GM18870 (cell line): ENCODE measurements at regions not wholly inside any gene's neighbourhood (a gene's known extent, or its start where the extent isn't known, plus 50 kb on each side); places are given as distances from the start of the nearest gene placed in this dataset.

Experiments used
- ATAC-seq: cut with Tn5 transposase; IDR thresholded peaks from one replicate; pipeline ENCODE4 v1.9.1; 2021; ENCODE audit warnings: moderate library complexity; ENCODE audit not compliant: unreplicated experiment

GRCh38 chr4:36492590-36492989 lies 211.2 kb downstream of the DTHD1 start:
- ATAC-seq: no peak

GRCh38 chr4:36493251-36493650 lies 211.8 kb downstream of the DTHD1 start:
- ATAC-seq: no peak

- no peak for ATAC-seq
Observed at GRCh38 chr4:36494016-36494415, 212.6 kb downstream of the DTHD1 start.

- no peak for ATAC-seq
Observed at GRCh38 chr4:36494747-36495146, 213.3 kb downstream of the DTHD1 start.

GRCh38 chr4:36502350-36502749 lies 220.9 kb downstream of the DTHD1 start:
- ATAC-seq: no peak

GRCh38 chr4:36508394-36508793 lies 227.0 kb downstream of the DTHD1 start:
- no peak for ATAC-seq

- no peak for ATAC-seq
Observed at GRCh38 chr4:36509845-36510244, 228.4 kb downstream of the DTHD1 start.

GRCh38 chr4:36511785-36512184 lies 230.4 kb downstream of the DTHD1 start:
- ATAC-seq: no peak

- no peak for ATAC-seq
Observed at GRCh38 chr4:36516522-36517095, 235.2 kb downstream of the DTHD1 start.

GRCh38 chr4:36523182-36523581 lies 241.8 kb downstream of the DTHD1 start:
- ATAC-seq: no peak

- ATAC-seq: no peak
Observed at GRCh38 chr4:36532670-36533379, 251.4 kb downstream of the DTHD1 start.

- ATAC-seq: no peak
Observed at GRCh38 chr4:36533944-36534343, 252.5 kb downstream of the DTHD1 start.

- ATAC-seq: no peak
Observed at GRCh38 chr4:36547383-36547782, 266.0 kb downstream of the DTHD1 start.

- ATAC-seq: no peak
Observed at GRCh38 chr4:36549252-36549651, 267.8 kb downstream of the DTHD1 start.

- ATAC-seq: no peak
Observed at GRCh38 chr4:36549992-36550391, 268.6 kb downstream of the DTHD1 start.

- ATAC-seq: peak; percentile 96
Observed at GRCh38 chr4:36551697-36552214, 270.3 kb downstream of the DTHD1 start.

- no peak for ATAC-seq
Observed at GRCh38 chr4:36553029-36553428, 271.6 kb downstream of the DTHD1 start.

GRCh38 chr4:36553453-36553852 lies 272.0 kb downstream of the DTHD1 start:
- ATAC-seq: no peak

GRCh38 chr4:36556984-36557383 lies 275.6 kb downstream of the DTHD1 start:
- ATAC-seq: no peak

GRCh38 chr4:36568575-36568974 lies 287.2 kb downstream of the DTHD1 start:
- no peak for ATAC-seq

GRCh38 chr4:36573441-36573840 lies 292.0 kb downstream of the DTHD1 start:
- ATAC-seq: no peak

GRCh38 chr4:36574816-36575215 lies 293.4 kb downstream of the DTHD1 start:
- no peak for ATAC-seq

- no peak for ATAC-seq
Observed at GRCh38 chr4:36582198-36582597, 300.8 kb downstream of the DTHD1 start.
